Cerebellar cortex (tissue), 1 donor: ENCODE measurements at regions not wholly inside any gene's neighbourhood (a gene's known extent, or its start where the extent isn't known, plus 50 kb on each side); places are given as distances from the start of the nearest gene placed in this dataset.
"Not testable (repeated sequence)": the region's sequence is repeated elsewhere in the genome, so short reads cannot be mapped to it uniquely, and the experiment has no call there.

Experiments
- DNase-seq: peaks from one replicate; pipeline ENCODE4 v3.0.0-alpha.2; 2015; ENCODE audit warnings: low spot score

DNA sequence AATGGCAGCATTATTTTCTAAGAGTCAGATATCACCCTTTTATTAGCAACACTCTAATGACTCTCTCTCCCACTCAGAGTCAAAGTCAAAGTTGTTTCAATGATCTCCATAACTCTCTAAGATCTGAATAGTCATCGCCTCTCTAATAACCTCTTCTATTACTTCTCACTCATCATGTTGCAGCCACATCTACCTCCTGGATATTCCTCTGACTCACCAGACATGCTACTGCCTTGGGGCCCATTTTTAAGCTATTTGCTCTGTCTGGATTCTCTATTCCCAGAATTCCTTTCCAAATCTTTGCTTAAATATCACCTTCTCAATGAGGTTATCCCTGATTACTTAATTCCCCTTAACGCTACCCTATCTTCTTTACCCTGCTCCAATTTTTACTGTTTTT, 391.8 kb upstream of the MAGEB16 start:
- DNase-seq: no peak

DNA sequence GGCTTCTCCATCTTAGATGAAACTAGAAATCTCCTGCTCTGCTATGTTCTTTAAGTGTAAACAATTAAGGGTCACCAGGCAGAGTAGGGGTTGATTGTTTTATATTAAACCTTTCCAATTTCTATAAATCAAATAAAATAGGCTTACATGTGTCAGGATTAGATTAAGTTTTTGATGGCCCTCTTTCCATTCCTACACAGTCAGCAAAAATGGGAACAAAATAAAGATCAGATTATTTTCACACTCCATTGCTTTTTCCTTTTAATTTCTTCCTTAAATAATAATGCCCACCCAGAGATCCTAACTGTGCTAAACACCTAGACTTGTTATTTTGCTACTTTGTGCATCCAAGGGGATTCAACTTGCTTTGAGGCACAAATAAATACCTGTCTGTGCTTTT, 381.4 kb upstream of the MAGEB16 start:
- DNase-seq: no peak

DNA sequence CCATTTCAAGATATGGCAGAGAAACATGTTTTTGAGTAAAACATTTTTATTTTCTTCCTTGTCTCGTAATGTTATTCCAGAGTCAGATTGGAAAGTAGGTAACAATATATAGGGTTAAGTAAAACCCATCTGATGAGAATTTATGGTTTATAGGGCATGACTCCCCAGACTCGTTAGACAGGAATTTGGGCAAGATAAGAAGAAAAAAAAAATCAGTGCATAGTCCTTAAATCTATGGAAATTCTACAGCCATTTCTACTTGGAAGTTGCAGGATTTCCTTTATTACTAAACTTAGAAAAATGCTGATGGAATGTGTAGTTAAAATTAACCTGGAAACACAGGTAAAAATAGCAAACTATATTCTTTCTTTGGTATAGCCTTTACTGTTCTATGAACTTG, 366.1 kb upstream of the MAGEB16 start:
- no peak for DNase-seq

DNA sequence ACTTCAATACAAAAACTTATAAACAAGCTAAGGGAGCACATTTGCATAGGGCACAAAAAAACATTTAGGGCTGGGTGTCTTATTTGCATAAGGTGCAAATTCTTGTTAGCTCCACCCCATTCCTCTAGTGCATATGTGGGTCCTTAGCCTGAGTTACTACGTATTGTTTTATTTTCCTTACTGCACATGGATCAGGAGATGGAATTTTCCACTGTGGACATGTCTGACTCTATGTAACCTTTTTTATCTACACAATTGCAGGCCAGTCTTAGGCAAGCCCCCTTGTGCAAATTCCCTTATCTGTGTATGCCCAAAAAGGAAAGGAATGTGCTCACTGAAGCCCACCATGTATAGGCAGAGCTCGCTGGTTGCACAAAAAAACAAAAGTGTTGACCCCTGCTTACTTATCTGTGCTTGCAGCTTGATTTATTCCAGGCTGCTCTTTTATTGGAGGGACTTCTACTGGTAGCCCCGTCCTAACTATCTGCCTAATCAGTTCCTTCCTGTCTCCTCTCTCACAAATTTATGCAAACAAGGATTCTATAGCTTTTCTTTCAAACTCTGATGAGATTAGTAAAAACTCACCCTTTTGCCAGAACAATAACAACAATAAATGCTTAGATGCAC, 359.0 kb upstream of the MAGEB16 start:
- DNase-seq: no peak

DNA sequence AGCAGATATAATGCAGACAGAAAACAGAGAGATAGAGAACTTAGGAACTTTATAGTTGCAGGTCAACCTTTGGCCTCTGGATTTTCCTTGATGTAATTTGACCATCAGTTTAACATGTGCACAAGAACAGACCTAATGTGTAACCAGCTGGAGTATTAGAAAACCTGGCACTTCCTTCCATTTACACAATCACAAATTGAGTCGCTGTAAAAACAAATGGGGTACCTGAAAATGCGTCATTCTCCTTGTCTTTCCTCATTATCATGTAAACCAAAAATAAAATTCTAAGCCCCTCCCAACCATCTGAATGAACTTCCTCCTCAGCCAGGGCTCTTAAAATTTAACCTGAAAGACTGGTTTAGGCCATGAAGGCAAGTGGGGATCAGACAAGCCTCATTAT, 358.4 kb upstream of the MAGEB16 start:
- DNase-seq: no peak

DNA sequence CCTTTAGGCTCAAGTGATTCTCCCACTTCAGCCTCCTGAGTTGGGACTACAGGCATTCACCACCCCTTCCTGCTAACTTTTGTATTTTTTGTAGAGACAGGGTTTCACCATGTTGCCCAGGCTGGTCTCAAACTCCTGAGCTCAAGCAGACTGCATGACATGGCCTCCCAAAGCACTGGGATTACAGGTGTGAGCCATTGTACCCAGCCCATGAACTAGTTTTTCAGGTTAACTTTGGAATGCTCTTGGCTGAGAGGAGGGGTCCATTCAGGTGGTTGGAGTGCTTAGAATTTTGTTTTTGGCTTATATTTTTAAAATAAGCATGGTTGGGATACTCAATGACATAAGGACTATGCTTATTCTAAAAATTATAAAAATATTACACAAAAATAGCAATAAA, 355.7 kb upstream of the MAGEB16 start:
- DNase-seq: no peak

DNA sequence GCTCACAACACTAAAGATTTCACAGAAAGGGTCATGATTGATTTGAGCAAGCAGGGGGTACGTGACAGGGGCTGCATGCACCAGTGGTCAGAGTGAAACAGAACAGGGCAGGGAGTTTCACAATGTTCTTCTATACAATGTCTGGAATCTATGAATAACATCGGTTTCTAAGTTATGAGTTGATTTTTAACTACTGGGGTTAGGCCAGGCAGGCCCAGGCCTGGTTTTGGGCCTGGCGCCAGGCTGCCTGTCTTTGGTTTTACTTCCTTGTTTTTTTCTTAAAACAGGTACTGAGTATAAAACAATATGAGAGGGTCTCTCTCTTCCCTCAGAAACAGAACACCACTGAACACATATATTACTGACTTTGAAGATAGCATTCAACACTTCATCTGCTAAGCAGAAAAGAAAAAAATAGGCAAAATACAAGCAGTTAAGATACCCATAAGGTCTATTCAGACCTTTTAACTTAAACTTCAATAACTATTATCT, 355.0 kb upstream of the MAGEB16 start:
- DNase-seq: not testable (repeated sequence)

DNA sequence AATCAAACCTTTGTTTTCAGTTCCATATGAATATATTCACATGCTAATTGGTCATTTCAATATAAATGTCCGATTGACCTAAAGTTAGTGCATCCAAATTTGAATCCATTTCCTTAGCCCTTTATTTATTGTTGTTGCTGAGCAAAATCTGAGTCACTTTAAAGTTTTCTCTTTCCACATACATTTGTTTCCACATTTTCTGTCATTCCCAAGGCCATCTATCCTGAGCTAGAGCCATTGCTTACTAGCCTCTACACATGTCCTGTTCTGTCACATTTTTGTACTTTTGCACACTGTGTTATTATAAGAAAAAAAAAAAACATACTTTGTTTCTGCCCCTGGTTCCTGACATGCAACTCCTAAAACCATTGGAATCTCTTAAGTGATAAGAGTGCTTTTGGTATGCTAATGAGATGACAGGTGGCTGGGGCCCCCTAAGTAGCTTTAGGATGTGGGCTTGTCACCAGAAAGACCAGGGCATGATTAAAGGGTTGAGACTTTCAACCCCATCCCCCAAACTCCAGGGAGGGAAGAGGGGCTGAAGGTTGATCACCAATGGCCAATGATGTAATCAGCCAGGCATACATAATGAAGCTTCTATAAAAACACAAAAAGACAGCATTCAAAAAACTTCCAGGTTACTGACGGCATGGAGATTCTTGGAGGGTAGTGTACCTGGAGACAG, 353.3 kb upstream of the MAGEB16 start:
- no peak for DNase-seq

DNA sequence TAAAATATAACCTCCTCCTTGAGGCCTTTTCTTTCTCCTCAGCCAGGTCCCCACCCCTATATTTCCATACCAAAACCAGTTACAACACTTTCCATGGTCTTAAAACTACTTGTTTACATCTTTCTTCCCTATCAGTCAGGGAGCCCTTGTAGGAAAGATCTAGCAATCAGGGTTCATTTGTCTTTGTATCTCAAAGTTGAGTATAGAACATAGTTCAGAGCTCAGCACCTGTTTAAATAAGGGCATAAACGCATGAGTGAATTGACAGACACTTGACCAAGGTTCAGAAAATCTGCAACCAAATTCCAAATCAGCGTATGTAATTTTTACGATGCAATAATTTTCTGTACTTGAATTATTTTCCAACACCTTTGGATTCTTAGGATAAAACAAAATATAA, 352.2 kb upstream of the MAGEB16 start:
- no peak for DNase-seq

DNA sequence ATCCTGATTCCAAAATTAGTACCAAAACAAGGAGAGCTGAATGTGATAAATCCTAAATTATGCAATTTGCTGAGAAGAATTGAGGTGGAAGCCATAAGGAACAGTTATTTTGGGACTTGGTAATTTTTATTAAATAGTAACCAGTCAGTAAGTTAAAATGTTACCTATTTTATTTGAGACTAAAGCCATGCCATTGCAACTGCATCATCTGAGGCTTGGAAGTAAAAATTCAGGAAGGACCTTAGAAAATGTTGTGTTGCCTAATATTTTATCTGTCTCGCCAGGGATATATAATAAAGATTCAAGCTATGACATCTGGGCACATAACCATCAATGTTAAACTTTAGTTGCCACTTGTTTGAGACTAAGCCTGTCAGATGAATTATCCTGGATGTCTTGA, 341.3 kb upstream of the MAGEB16 start:
- no peak for DNase-seq

DNA sequence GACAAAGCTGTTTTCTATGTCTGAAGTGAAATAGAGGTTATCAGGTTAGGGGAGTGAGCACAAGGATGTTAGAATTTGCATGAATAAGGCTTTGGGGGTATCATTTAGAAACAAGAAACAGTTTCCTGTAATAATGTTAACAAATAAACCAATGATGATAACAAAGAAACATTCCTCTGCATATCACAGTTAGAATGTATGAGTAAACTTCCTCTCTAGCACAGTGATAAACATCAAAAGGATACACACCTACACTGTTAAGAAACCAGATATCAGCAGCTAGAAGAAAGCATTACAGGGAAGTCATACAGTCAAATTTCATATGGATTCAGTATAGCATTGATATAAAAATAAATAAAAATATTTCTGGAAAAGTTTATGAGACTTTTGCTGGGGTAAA, 340.0 kb upstream of the MAGEB16 start:
- no peak for DNase-seq

DNA sequence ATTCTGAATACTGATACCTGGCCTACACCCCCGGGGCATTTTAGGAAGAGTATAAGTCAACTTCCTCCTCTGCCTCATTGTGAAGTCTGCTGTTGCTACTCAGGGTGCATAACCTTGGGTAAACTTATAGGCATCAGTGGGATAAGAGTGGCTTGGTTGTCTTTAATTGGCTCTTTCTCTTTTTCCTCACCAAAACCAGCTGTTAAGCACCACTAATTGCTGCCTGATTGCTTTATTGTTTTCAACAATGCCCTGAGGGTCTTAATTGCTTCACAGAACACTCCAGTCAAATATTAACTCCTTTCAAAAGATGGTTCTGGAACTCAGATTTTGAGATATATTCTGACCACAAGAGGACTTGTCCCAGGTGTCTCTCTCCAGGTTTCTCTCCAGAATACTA, 337.0 kb upstream of the MAGEB16 start:
- DNase-seq: no peak

DNA sequence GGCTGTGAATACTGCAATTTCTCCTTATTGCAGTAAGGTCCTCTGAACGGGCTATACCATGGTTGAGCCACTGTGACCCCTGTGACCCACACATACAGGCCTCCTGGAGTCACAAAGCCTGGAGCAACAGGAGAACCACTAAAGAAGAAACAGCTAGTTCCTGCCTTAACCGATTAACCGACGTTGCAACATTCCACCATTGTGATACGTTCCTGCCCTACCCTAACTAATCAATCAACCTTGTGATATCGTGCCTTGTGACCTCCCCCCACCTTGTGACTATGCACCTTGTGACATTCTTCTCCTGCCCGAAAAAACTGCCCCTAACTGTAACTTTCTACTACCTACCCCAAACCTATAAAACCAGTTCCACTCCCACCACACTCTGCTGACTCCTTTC, 301.5 kb upstream of the MAGEB16 start:
- not testable (repeated sequence) for DNase-seq

DNA sequence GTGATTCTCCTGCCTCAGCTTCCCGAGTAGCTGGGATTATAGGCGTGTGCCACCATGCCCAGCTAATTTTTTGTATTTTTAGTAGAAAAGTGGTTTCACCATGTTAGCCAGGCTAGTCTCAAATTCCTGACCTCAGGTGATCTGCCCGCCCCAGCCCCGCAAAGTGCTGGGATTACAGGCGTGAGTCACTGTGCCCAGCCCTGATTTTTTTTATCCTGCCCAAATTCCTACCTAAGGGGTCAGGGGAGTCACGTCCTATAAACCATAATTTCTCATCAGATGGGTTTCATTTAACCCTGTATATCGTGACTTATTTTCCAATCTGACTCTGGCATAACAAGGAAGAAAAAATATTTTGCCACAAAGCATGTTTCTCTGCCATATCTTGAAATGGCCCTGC, 300.7 kb upstream of the MAGEB16 start:
- DNase-seq: not testable (repeated sequence)

DNA sequence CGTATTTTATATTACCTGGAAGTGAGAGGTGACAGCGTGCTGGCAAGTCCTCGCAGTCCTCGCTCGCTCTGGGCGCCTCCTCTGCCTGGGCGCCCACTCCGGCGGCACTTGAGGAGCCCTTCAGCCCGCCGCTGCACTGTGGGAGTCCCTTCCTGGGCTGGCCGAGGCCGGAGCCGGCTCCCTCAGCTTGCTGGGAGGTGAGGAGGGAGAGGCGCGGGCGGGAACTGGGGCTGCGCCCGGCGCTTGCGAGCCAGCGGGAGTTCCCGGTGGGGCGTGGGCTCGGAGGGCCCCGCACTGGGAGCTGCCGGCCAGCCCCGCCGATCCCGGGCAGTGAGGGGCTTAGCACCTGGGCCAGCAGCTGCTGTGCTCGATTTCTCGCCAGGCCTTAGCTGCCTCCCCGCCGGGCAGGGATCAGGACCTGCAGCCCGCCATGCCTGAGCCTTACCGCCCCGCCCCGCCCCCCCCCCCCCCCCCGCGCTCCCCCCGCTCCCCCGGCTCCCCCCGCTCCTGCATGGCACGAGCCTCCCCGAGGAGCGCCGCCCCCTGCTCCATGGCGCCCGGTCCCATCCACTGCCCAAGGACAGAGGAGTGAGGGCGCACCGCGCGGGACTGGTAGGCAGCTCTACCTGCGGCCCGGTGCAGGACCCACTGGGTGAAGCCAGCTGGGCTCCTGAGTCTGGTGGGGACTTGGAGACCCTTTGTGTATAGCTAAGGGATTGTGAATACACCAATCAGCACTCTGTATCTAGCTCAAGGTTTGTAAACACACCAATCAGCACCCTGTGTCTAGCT, 298.9 kb upstream of the MAGEB16 start:
- no peak for DNase-seq

DNA sequence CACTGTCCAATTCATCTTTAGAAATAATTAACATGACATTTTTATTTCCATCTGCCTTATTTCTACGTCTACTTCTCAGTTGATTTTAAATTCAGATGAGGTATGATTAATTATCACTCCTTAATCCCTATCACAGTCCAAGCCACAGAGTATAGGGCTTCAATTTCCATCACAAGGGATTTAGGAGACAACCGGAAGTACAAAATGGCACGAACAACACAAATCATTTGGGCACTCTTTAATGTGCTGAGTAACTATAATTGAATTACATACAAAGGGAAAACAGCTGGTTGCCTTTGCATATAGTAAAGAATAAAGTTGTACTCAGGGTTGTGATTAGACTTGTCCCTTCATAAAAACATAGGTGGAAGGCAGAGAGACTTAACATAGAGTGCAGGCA, 290.4 kb upstream of the MAGEB16 start:
- DNase-seq: no peak

DNA sequence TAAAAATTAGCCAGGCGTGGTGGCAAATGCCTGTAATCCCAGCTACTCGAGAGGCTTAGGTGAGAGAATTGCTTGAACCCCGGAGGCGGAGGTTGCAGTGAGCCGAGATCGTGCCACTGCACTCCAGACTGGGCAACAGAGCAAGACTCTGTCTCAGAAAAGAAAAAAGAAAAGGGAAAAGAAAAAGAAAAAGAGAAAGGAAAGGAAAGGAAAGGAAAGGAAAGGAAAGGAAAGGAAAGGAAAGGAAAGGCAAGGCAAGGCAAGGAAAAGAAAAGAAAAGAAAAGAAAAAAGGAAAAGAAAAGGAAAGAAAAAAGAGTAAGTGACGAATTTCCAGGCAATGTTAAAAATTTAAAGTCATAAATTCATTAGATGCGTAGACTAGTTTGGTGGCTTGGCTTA, 250.1 kb upstream of the MAGEB16 start:
- DNase-seq: not testable (repeated sequence)

DNA sequence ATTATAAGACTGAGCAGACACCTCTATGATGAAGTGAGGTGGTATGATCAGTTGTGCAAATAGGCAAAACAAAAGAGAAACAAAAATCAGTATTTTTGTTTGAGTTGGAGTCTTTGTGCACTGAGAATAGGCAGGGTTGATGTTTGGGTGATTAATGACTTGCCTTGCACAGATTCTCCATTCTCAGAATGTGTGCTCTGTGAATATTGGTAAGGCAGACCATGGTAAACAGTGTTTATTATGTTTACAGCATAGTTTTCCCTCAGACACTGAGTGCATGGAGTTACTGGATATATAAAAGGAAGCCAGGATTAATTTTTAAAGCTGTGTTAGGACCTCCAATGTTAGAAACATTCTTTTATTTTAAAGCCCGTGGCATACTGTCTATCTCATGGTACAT, 240.2 kb upstream of the MAGEB16 start:
- DNase-seq: no peak

DNA sequence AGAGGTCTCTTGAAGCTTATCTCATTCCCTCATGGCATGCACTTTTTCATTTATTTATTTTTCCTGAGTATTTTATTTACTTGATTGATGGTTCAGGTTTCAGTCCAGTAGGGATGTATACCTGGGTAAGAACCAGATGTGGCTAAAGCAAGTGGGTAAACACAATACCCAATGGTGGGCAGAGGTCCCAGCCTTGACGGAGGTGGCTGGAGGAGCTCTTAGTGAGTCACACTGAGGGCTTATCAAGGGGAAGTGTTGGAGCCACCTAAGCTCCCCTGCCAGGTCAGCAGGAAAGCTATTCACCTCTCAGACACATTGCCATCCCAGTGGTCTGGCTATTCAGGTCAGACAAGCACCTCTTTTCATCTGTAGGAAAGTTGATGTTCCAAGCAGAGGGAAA, 236.2 kb upstream of the MAGEB16 start:
- DNase-seq: no peak

DNA sequence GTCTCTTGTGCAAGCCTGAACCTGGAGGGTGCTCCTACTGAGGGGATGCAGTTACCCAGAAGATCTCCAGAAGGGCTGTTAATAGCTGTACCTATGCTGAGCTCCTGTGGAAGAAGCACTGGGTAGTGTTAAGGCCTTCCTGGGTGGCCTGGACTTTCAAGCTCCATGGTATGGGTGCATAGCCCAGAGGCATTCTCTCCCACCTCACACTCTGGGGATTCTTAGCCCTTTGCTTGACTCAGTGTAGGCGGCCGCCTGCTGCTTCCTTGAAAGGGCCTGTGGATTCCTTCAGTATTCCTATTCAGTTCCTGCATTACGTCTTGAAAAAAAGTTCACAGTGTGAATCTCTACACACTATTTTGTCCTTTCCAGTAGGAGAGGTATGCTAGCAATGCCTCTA, 235.7 kb upstream of the MAGEB16 start:
- DNase-seq: no peak

DNA sequence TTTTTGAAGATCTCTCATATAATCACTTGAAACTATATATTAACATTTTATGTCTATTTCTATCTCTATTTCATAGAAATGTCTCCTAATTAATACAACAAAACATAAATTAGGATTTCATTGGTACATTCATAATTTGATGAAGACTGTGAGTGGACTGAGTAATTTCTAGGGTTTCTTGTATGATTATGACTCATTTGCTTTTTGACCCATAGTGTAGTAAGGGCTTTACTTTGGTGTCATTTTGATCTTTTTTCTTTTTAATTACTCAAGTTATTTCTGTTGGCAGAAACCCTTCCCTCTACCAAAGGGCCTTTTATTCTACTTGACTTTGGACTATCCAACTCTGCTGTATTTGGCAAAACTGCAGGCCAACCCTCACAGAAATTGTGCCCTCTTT, 207.9 kb upstream of the MAGEB16 start:
- DNase-seq: no peak

DNA sequence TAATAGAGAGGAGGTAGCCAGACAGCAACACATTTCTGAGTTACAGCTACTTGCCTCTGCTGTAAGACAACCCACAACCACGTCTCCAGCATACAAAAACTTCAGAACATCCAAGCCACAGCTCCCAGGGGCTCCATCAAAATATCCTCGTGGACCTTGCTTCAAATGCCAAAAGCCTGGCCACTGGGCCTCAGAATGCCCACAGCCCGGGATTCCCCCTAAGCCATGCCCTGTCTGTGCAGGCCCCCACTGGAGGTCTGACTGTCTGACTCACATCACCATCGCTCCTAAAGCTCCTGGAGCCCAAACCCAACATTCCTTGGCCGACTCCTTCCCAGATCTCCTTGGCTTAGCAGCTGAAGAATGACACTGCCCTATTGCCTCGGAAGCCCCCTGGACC, 186.6 kb upstream of the MAGEB16 start:
- not testable (repeated sequence) for DNase-seq

DNA sequence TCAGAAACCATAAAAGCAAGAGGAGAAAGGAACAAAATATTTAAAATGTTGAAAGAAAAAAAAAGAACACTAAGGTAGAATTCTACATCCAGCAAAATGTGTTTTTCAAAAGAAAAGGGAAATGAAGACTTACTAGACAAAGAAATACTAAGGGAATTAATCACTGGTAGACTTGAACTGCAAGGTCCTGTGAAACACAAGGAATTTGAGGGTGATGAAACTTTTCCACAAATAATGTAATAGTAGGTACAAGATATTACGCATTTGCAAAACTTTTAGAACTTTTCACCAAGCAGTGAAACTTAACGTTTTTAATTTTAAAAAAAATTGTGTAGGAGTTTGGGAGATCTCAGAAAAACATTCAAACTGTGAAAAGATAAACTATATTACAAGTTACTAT, 180.3 kb upstream of the MAGEB16 start:
- DNase-seq: no peak
